Uterus (tissue), 2 donors: ENCODE measurements at regions not wholly inside any gene's neighbourhood (a gene's known extent, or its start where the extent isn't known, plus 50 kb on each side); places are given as distances from the start of the nearest gene placed in this dataset.

ENCODE experiments used
- CTCF ChIP-seq, 4 experiments: fragments of 200-600 bp in 2 of 4; fragments of 450-650 bp in 2 of 4; sonication (generic) in 2 of 4; IDR thresholded peaks; one replicate each; pipeline ENCODE4 v1.5.1; 2016 to 2019; ENCODE audit warnings: antibody characterized with exemption in 4 of 4, mild to moderate bottlenecking in 2 of 4, moderate library complexity in 1 of 4
- POLR2A ChIP-seq, 2 donors: fragments of 450-650 bp; IDR thresholded peaks; one replicate each; pipeline ENCODE4 v1.6.1; 2016; ENCODE audit warnings: antibody characterized with exemption in 2 of 2, mild to moderate bottlenecking in 1 of 2, moderate library complexity in 1 of 2

- TF ChIP-seq POLR2A (IDR thresholded peaks at IDR 0.05): no peak
- TF ChIP-seq CTCF (IDR thresholded peaks at IDR 0.05): no peak
These were observed 266.7 kb upstream of the CRY1 start for GRCh38 chr12:107360033-107360432.
